ENCODE measurements at regions not wholly inside any gene's neighbourhood (a gene's known extent, or its start where the extent isn't known, plus 50 kb on each side); places are given as distances from the start of the nearest gene placed in this dataset.

DNA sequence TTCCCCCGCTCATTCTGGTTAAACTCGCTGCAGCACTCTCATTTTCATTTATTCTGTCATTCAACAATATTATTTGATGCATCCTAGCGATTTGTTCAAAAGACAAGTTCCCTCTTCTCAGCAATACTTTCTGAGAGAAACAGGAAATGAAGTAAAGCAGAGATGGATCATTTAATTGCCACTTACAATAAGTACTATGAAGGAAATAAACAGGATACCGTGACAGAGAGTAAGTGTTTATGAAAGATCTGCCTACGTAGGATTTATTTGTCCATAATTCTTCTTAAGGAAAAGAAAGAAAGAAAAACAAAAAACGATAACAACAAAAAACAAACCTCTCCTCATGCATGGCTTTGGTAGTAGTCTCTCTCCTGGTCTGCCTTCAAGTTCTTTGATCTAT, 406.8 kb upstream of the ZNF608 start (continued):
- TF ChIP-seq, protein P1, sequence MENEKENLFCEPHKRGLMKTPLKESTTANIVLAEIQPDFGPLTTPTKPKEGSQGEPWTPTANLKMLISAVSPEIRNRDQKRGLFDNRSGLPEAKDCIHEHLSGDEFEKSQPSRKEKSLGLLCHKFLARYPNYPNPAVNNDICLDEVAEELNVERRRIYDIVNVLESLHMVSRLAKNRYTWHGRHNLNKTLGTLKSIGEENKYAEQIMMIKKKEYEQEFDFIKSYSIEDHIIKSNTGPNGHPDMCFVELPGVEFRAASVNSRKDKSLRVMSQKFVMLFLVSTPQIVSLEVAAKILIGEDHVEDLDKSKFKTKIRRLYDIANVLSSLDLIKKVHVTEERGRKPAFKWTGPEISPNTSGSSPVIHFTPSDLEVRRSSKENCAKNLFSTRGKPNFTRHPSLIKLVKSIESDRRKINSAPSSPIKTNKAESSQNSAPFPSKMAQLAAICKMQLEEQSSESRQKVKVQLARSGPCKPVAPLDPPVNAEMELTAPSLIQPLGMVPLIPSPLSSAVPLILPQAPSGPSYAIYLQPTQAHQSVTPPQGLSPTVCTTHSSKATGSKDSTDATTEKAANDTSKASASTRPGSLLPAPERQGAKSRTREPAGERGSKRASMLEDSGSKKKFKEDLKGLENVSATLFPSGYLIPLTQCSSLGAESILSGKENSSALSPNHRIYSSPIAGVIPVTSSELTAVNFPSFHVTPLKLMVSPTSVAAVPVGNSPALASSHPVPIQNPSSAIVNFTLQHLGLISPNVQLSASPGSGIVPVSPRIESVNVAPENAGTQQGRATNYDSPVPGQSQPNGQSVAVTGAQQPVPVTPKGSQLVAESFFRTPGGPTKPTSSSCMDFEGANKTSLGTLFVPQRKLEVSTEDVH (IDR thresholded peaks at IDR 0.05; ENCODE audit: low read depth, partially characterized antibody): no peak
- TF ChIP-seq NR2C2 (IDR thresholded peaks at IDR 0.05; ENCODE audit: borderline replicate concordance, control insufficient read depth, insufficient read length, low read depth): no peak
- no peak for TF ChIP-seq SPI1 (IDR thresholded peaks at IDR 0.05; ENCODE audit: borderline replicate concordance, insufficient read depth, low read depth, low read length)
- no peak for TF ChIP-seq ZNF217 (IDR thresholded peaks at IDR 0.05)
- no peak for TF ChIP-seq RUNX3 (IDR thresholded peaks at IDR 0.05; ENCODE audit: low read length)

GRCh38 chr5:125154301-125155110, 408.1 kb upstream of the ZNF608 start:
- no peak overlapping the region for H3K9ac ChIP-seq (ENCODE audit: control insufficient read depth, insufficient read depth, low read length)
- FAIRE-seq: no peak
- no peaks in the 10 kb centered on the region for H3K9me3 ChIP-seq (replicated peaks; ENCODE audit: control insufficient read depth, insufficient read depth, low read length)
- ATAC-seq: no peak
- SMC1A ChIA-PET (ENCODE audit: uncharacterized antibody, unreplicated experiment): interaction anchor here (0.7 to 1.1 kb wide), 4 partner anchors 11 to 202 kb away, joined by 3 read pairs; no protein-coding TSS in a partner anchor
- H3K4me3 ChIP-seq: no peak overlapping the region
- H4K20me1 ChIP-seq (ENCODE audit: control insufficient read depth, insufficient read depth): no peaks in the 10 kb centered on the region
- TF ChIP-seq, protein P2, sequence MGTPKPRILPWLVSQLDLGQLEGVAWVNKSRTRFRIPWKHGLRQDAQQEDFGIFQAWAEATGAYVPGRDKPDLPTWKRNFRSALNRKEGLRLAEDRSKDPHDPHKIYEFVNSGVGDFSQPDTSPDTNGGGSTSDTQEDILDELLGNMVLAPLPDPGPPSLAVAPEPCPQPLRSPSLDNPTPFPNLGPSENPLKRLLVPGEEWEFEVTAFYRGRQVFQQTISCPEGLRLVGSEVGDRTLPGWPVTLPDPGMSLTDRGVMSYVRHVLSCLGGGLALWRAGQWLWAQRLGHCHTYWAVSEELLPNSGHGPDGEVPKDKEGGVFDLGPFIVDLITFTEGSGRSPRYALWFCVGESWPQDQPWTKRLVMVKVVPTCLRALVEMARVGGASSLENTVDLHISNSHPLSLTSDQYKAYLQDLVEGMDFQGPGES (IDR thresholded peaks at IDR 0.05): no peak
- TF ChIP-seq ZNF622 (IDR thresholded peaks at IDR 0.05): no peak
- no peak for TF ChIP-seq CBX3 (IDR thresholded peaks at IDR 0.05; ENCODE audit: borderline replicate concordance, low read depth)
- TF ChIP-seq FOXK2 (IDR thresholded peaks at IDR 0.05): no peak
- no peak for TF ChIP-seq RCOR1 (conservative IDR thresholded peaks at IDR 0.05; ENCODE audit: low read depth, low read length)
- no peak for TF ChIP-seq ZZZ3 (IDR thresholded peaks at IDR 0.05; ENCODE audit: control insufficient read depth, insufficient read length, low read depth)
- no peak for TF ChIP-seq WRNIP1 (IDR thresholded peaks at IDR 0.05; ENCODE audit: borderline replicate concordance, low read depth, low read length)
- RAD21 ChIA-PET (ENCODE audit: unreplicated experiment): no interaction called here
- 0% methylated on average over 1 of the region's 1 CpG for WGBS (ENCODE audit: insufficient coverage, insufficient replicate concordance, low lambda C conversion rate, missing lambda C conversion rate)
- no peaks in the 10 kb centered on the region for H3K4me1 ChIP-seq (ENCODE audit: control insufficient read depth, insufficient read depth, low read length)
- H3K79me2 ChIP-seq (ENCODE audit: control insufficient read depth, insufficient read depth, low read length): no peaks in the 10 kb centered on the region
- no peaks in the 10 kb centered on the region for H3K36me3 ChIP-seq (ENCODE audit: control insufficient read depth in 2 of 2, insufficient read depth in 2 of 2, low read length in 1 of 2)
- H2AFZ ChIP-seq (ENCODE audit: control insufficient read depth, low read depth, low read length): no peak overlapping the region
- no peak overlapping the region for H3K4me2 ChIP-seq (ENCODE audit: control insufficient read depth, insufficient read depth)
- POLR2A ChIA-PET: interaction anchor here (0.6 kb wide), 1 partner anchor 916 kb away, joined by 8 read pairs; no protein-coding TSS in a partner anchor
- no peak for DNase-seq (ENCODE audit: low read depth, low spot score)
- BruUV-seq (replicated peaks): no TSS peak
- peaks cover 0 to 2% of the 10 kb centered on the region in 2 experiments; a peak in 1 of 4 replicates for H3K27me3 ChIP-seq (replicated peaks in 1 of 2; ENCODE audit: control insufficient read depth in 2 of 2, insufficient read depth in 2 of 2, low read length in 1 of 2)
- in situ Hi-C loops (cut with MboI) (no loop called here), intact Hi-C loops (cut with micrococcal nuclease; ENCODE audit: unreplicated experiment) (no loop called here)
- no peak overlapping the region for H3K27ac ChIP-seq (ENCODE audit: control insufficient read depth, insufficient read depth)
- CTCF ChIA-PET: interaction anchor here (0.9 kb wide), 1 partner anchor 11 kb away, joined by 3 read pairs; no protein-coding TSS in a partner anchor

All from GM12878 (cell line).